Epithelial cell of proximal tubule (primary cell): ENCODE measurements at regions not wholly inside any gene's neighbourhood (a gene's known extent, or its start where the extent isn't known, plus 50 kb on each side); places are given as distances from the start of the nearest gene placed in this dataset.

Experiments used
- DNase-seq: peaks from one replicate; pipeline ENCODE4 v3.0.0-alpha.2; 2011; ENCODE audit warnings: low read depth
- H3K4me3 ChIP-seq: 2 replicates; pipeline ENCODE4 v1.5.1; 2011; ENCODE audit warnings: low read depth, mild to moderate bottlenecking, low read length
- TF ChIP-seq, protein P1 (sequence below): conservative IDR thresholded peaks from 2 replicates; pipeline ENCODE4 v1.5.1; 2012; ENCODE audit warnings: low read depth, mild to moderate bottlenecking, low read length

- H3K4me3 ChIP-seq, result no peak overlapping the region
- TF ChIP-seq, protein P1, sequence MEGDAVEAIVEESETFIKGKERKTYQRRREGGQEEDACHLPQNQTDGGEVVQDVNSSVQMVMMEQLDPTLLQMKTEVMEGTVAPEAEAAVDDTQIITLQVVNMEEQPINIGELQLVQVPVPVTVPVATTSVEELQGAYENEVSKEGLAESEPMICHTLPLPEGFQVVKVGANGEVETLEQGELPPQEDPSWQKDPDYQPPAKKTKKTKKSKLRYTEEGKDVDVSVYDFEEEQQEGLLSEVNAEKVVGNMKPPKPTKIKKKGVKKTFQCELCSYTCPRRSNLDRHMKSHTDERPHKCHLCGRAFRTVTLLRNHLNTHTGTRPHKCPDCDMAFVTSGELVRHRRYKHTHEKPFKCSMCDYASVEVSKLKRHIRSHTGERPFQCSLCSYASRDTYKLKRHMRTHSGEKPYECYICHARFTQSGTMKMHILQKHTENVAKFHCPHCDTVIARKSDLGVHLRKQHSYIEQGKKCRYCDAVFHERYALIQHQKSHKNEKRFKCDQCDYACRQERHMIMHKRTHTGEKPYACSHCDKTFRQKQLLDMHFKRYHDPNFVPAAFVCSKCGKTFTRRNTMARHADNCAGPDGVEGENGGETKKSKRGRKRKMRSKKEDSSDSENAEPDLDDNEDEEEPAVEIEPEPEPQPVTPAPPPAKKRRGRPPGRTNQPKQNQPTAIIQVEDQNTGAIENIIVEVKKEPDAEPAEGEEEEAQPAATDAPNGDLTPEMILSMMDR, result no peak
- no peak for DNase-seq
These were observed 138.9 kb upstream of the IRX4 start for GRCh38 chr5:2021484-2022176.

DNA sequence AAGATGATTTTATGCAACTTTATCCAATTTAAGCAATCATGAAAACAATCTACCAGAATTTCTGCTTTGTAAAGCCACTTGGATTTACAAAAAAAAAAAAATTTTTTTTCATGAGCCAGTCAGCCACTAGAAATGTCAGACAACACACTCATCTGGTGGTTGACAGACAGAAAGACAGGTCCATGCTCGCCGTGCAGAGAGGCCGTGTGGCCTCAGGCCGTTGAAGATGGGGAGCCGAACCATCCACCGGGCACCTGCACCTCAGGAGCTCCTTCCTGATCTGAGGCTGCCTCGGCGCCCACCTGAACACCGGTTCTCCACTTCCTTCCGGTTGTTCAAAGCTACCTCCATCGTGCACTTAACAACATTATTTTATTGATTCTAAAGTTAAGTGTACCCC lies 138.0 kb upstream of the IRX4 start:
- no peak for DNase-seq
- TF ChIP-seq, protein P1, result no peak
- H3K4me3 ChIP-seq, result no peak overlapping the region

- H3K4me3 ChIP-seq, result no peak overlapping the region
- no peak for DNase-seq
- TF ChIP-seq, protein P1, result no peak
These were observed 137.0 kb upstream of the IRX4 start for GRCh38 chr5:2019716-2020115.

GRCh38 chr5:2018390-2018724 lies 135.6 kb upstream of the IRX4 start:
- H3K4me3 ChIP-seq, result no peak overlapping the region
- TF ChIP-seq, protein P1, result no peak
- no peak for DNase-seq

DNA sequence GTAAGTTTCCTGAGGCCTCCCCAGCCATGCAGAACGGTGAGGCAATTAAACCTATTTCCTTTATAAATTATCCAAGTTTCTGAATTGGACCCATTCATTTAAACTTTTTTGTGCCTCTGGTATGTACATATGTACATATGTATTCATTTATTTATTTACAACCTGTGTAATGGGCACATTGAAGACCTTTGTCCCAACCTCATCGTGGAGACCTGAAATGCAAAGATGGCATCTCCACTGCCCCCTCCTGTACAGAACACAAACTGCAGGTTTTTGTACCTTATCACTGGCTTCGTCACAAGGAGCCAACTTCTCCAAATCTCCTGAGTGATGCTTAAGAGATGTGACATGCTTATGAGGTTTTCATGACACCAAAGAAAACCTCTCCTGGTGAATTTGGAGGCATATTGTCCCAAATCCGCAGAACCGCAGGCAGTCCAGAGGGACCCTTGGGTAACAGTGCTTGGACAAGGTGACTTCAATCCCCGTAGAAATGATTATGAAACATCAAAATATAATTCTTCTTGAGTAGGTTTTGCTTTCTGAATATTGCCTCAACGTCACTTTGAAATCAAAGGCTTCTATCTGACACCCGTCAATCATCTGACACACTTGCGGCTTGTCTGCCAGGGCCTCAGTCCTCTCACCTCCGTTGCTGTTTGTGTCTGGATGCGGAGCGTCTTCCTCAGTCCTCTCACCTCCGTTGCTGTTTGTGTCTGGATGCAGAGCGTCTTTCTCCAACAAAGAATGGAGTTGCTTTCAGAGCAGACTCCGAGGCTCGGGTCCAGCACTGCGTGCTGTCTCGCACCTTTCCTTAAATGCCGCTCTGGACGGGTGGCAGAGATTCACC lies 135.0 kb upstream of the IRX4 start:
- H3K4me3 ChIP-seq, result no peak overlapping the region
- DNase-seq, result no peak
- TF ChIP-seq, protein P1, result peak; percentile 45

GRCh38 chr5:2015961-2016360 lies 133.2 kb upstream of the IRX4 start:
- H3K4me3 ChIP-seq, result no peak overlapping the region
- DNase-seq, result no peak
- TF ChIP-seq, protein P1, result no peak
